WTC11 (cell line): ENCODE measurements at regions not wholly inside any gene's neighbourhood (a gene's known extent, or its start where the extent isn't known, plus 50 kb on each side); places are given as distances from the start of the nearest gene placed in this dataset.

Experiments used
- ATAC-seq: fragments of 200-7000 bp; cut with Tn5 transposase; 2 replicates; pipeline ENCODE4 v1.10.0; 2021; ENCODE audit warnings: mild to moderate bottlenecking, moderate library complexity
- CTCF ChIA-PET: fragments of 300-600 bp; sonication (Branson Sonifier 250); formaldehyde crosslinking; loops from one replicate; lab custom pipeline; 2021; ENCODE audit warnings: antibody characterized with exemption; lab: Charles Lee
- POLR2A ChIA-PET: fragments of 350-600 bp; sonication (Branson Sonifier 250); formaldehyde crosslinking; loops from one replicate; lab custom pipeline; 2021; ENCODE audit warnings: antibody characterized with exemption; lab: Charles Lee
- DNase-seq: peaks from one replicate; pipeline ENCODE4 v3.0.0; 2021; ENCODE audit warnings: low spot score
- H3K27ac Mint-ChIP-seq: 2 replicates; pipeline ENCODE4 v1.8.0; 2021; ENCODE audit warnings: mixed read lengths
- H3K27me3 Mint-ChIP-seq: 2 replicates; pipeline ENCODE4 v1.8.0; 2021; ENCODE audit warnings: low read depth, mild to moderate bottlenecking, moderate library complexity, mixed read lengths
- H3K36me3 Mint-ChIP-seq: 2 replicates; pipeline ENCODE4 v1.8.0; 2021; ENCODE audit warnings: mixed read lengths
- H3K4me1 Mint-ChIP-seq: 2 replicates; pipeline ENCODE4 v1.8.0; 2022; ENCODE audit warnings: mixed read lengths
- H3K4me3 Mint-ChIP-seq: 2 replicates; pipeline ENCODE4 v1.8.0; 2021; ENCODE audit warnings: mild to moderate bottlenecking, moderate library complexity, mixed read lengths
- H3K9me3 Mint-ChIP-seq: 2 replicates; pipeline ENCODE4 v1.8.0; 2021; ENCODE audit warnings: mixed read lengths
- FOXJ3 ChIP-seq: sonication (generic); formaldehyde crosslinking; IDR thresholded peaks from 2 replicates; pipeline ENCODE4 v1.9.0; 2021; ENCODE audit warnings: missing genetic modification reagents, mild to moderate bottlenecking, borderline replicate concordance
- FOXK1 ChIP-seq: sonication (generic); formaldehyde crosslinking; IDR thresholded peaks from 2 replicates; pipeline ENCODE4 v1.8.0; 2022; ENCODE audit warnings: mild to moderate bottlenecking, moderate library complexity, missing genetic modification reagents
- GRHL2 ChIP-seq: fragments of 250-450 bp; sonication (Bioruptor Pico); IDR thresholded peaks from 2 replicates; pipeline ENCODE4 v1.8.0; 2022; ENCODE audit warnings: mild to moderate bottlenecking, moderate library complexity; ENCODE audit not compliant: insufficient replicate concordance, severe bottlenecking
- JUN ChIP-seq: sonication (generic); formaldehyde crosslinking; IDR thresholded peaks from 2 replicates; pipeline ENCODE4 v1.8.0; 2023; ENCODE audit warnings: mild to moderate bottlenecking, missing genetic modification reagents
- MXD4 ChIP-seq: fragments of 250-450 bp; sonication (Bioruptor Pico); IDR thresholded peaks from 2 replicates; pipeline ENCODE4 v1.8.0; 2021; ENCODE audit warnings: mild to moderate bottlenecking, moderate library complexity, borderline replicate concordance
- NR2C2 ChIP-seq: sonication (generic); formaldehyde crosslinking; IDR thresholded peaks from 2 replicates; pipeline ENCODE4 v1.8.0; 2022; ENCODE audit warnings: mild to moderate bottlenecking, missing genetic modification reagents
- NR3C1 ChIP-seq: sonication (generic); formaldehyde crosslinking; conservative IDR thresholded peaks from 2 replicates; pipeline ENCODE4 v1.8.1; 2023; ENCODE audit warnings: low read depth, mild to moderate bottlenecking, missing genetic modification reagents
- PRRX2 ChIP-seq: fragments of 250-450 bp; sonication (Bioruptor Pico); IDR thresholded peaks from 2 replicates; pipeline ENCODE4 v1.8.0; 2021; ENCODE audit warnings: mild to moderate bottlenecking
- RORB ChIP-seq: fragments of 250-450 bp; sonication (Bioruptor Pico); IDR thresholded peaks from 2 replicates; pipeline ENCODE4 v1.9.0; 2021; ENCODE audit warnings: mild to moderate bottlenecking
- SMAD3 ChIP-seq: sonication (generic); formaldehyde crosslinking; IDR thresholded peaks from 2 replicates; pipeline ENCODE4 v1.8.0; 2022; ENCODE audit warnings: missing genetic modification reagents, mild to moderate bottlenecking, borderline replicate concordance
- SOX15 ChIP-seq: fragments of 250-450 bp; sonication (Bioruptor Pico); IDR thresholded peaks from 2 replicates; pipeline ENCODE4 v1.9.0; 2021; ENCODE audit warnings: mild to moderate bottlenecking
- SP1 ChIP-seq: sonication (generic); formaldehyde crosslinking; conservative IDR thresholded peaks from 2 replicates; pipeline ENCODE4 v1.8.1; 2022; ENCODE audit warnings: missing genetic modification reagents
- TEAD1 ChIP-seq: sonication (generic); formaldehyde crosslinking; IDR thresholded peaks from 2 replicates; pipeline ENCODE4 v1.8.0; 2022; ENCODE audit warnings: mild to moderate bottlenecking, missing genetic modification reagents
- ZNF317 ChIP-seq: sonication (generic); formaldehyde crosslinking; IDR thresholded peaks from 2 replicates; pipeline ENCODE4 v1.8.1; 2023; ENCODE audit warnings: low read depth, mild to moderate bottlenecking, moderate library complexity, missing genetic modification reagents, borderline replicate concordance
- ZNF416 ChIP-seq: fragments of 250-450 bp; sonication (Bioruptor Pico); IDR thresholded peaks from 2 replicates; pipeline ENCODE4 v1.9.0; 2021; ENCODE audit warnings: mild to moderate bottlenecking, inconsistent platforms
- ZNF671 ChIP-seq: fragments of 250-450 bp; sonication (Bioruptor Pico); IDR thresholded peaks from 2 replicates; pipeline ENCODE4 v1.8.0; 2021; ENCODE audit warnings: mild to moderate bottlenecking
- TF ChIP-seq, protein P1 (sequence below): sonication (generic); formaldehyde crosslinking; IDR thresholded peaks from 2 replicates; pipeline ENCODE4 v1.8.0; 2022; ENCODE audit warnings: mild to moderate bottlenecking, missing genetic modification reagents
- TF ChIP-seq, protein P2 (sequence below): sonication (generic); formaldehyde crosslinking; conservative IDR thresholded peaks from 2 replicates; pipeline ENCODE4 v1.8.1; 2023; ENCODE audit warnings: mild to moderate bottlenecking, low read depth, missing genetic modification reagents, moderate library complexity
- TF ChIP-seq, protein P3 (sequence below): fragments of 250-450 bp; sonication (Bioruptor Pico); IDR thresholded peaks from 2 replicates; pipeline ENCODE4 v1.8.0; 2021; ENCODE audit warnings: mild to moderate bottlenecking
- TF ChIP-seq, protein P4 (sequence below): sonication (generic); formaldehyde crosslinking; IDR thresholded peaks from 2 replicates; pipeline ENCODE4 v1.8.1; 2022; ENCODE audit warnings: mild to moderate bottlenecking, missing genetic modification reagents, moderate library complexity, borderline replicate concordance
- TF ChIP-seq, protein P5 (sequence below): sonication (generic); formaldehyde crosslinking; IDR thresholded peaks from 2 replicates; pipeline ENCODE4 v1.8.1; 2023; ENCODE audit warnings: mild to moderate bottlenecking, missing genetic modification reagents
- TF ChIP-seq, protein P6 (sequence below): sonication (generic); formaldehyde crosslinking; IDR thresholded peaks from 2 replicates; pipeline ENCODE4 v1.8.0; 2022; ENCODE audit warnings: mild to moderate bottlenecking, missing genetic modification reagents
- TF ChIP-seq, protein P7 (sequence below): sonication (generic); formaldehyde crosslinking; IDR thresholded peaks from 2 replicates; pipeline ENCODE4 v1.8.0; 2022; ENCODE audit warnings: mild to moderate bottlenecking, missing genetic modification reagents

DNA sequence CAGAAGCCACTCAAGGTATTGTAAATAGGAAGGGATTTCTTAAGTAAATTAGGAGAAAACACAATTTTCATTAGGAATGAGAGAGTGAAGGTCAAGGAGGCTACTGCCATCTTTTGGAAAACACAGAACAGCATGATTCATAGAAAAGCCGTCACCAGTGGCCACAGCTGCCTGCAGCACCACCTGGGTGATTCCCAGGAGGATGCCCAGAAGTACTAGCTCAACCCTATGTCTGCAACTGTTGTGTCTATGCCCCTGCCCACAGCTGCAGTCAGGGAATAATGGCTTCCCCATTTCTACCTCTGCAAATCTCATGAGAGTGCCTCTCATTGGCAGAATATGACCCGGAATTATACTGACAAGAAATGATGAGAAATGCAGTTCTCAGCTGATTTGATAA is 300.0 kb downstream of the IGSF11 start:
- Mint-ChIP-seq H3K36me3 (0 out of 2 replicates have a peak, but pooled peaks cover 2% of the 10 kb centered on the region), H3K27me3 (no peaks in the 10 kb centered on the region), H3K4me3 (no peak overlapping the region), H3K4me1 (peaks cover 14% of the 10 kb centered on the region), H3K27ac (no peak overlapping the region)
- ChIA-PET POLR2A (no interaction called here), CTCF (no interaction called here)
- no peak for TF ChIP-seq ZNF416 (CRISPR knock-in tag)
- TF ChIP-seq FOXK1 (CRISPR knock-in tag): no peak
- no peak for TF ChIP-seq SMAD3 (CRISPR knock-in tag)
- TF ChIP-seq SP1: no peak
- TF ChIP-seq, protein P1, sequence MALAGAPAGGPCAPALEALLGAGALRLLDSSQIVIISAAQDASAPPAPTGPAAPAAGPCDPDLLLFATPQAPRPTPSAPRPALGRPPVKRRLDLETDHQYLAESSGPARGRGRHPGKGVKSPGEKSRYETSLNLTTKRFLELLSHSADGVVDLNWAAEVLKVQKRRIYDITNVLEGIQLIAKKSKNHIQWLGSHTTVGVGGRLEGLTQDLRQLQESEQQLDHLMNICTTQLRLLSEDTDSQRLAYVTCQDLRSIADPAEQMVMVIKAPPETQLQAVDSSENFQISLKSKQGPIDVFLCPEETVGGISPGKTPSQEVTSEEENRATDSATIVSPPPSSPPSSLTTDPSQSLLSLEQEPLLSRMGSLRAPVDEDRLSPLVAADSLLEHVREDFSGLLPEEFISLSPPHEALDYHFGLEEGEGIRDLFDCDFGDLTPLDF (CRISPR knock-in tag): no peak
- TF ChIP-seq, protein P2, sequence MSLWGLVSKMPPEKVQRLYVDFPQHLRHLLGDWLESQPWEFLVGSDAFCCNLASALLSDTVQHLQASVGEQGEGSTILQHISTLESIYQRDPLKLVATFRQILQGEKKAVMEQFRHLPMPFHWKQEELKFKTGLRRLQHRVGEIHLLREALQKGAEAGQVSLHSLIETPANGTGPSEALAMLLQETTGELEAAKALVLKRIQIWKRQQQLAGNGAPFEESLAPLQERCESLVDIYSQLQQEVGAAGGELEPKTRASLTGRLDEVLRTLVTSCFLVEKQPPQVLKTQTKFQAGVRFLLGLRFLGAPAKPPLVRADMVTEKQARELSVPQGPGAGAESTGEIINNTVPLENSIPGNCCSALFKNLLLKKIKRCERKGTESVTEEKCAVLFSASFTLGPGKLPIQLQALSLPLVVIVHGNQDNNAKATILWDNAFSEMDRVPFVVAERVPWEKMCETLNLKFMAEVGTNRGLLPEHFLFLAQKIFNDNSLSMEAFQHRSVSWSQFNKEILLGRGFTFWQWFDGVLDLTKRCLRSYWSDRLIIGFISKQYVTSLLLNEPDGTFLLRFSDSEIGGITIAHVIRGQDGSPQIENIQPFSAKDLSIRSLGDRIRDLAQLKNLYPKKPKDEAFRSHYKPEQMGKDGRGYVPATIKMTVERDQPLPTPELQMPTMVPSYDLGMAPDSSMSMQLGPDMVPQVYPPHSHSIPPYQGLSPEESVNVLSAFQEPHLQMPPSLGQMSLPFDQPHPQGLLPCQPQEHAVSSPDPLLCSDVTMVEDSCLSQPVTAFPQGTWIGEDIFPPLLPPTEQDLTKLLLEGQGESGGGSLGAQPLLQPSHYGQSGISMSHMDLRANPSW (CRISPR knock-in tag): no peak
- TF ChIP-seq JUN (CRISPR knock-in tag): no peak
- TF ChIP-seq, protein P3, sequence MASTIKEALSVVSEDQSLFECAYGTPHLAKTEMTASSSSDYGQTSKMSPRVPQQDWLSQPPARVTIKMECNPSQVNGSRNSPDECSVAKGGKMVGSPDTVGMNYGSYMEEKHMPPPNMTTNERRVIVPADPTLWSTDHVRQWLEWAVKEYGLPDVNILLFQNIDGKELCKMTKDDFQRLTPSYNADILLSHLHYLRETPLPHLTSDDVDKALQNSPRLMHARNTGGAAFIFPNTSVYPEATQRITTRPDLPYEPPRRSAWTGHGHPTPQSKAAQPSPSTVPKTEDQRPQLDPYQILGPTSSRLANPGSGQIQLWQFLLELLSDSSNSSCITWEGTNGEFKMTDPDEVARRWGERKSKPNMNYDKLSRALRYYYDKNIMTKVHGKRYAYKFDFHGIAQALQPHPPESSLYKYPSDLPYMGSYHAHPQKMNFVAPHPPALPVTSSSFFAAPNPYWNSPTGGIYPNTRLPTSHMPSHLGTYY (CRISPR knock-in tag): no peak
- no peak for TF ChIP-seq GRHL2 (CRISPR knock-in tag)
- no peak for TF ChIP-seq NR3C1 (CRISPR knock-in tag)
- no peak for TF ChIP-seq FOXJ3
- no peak for TF ChIP-seq RORB (CRISPR knock-in tag)
- TF ChIP-seq TEAD1 (CRISPR knock-in tag): no peak
- no peak for TF ChIP-seq NR2C2
- TF ChIP-seq MXD4: no peak
- TF ChIP-seq PRRX2 (CRISPR knock-in tag): no peak
- TF ChIP-seq, protein P4, sequence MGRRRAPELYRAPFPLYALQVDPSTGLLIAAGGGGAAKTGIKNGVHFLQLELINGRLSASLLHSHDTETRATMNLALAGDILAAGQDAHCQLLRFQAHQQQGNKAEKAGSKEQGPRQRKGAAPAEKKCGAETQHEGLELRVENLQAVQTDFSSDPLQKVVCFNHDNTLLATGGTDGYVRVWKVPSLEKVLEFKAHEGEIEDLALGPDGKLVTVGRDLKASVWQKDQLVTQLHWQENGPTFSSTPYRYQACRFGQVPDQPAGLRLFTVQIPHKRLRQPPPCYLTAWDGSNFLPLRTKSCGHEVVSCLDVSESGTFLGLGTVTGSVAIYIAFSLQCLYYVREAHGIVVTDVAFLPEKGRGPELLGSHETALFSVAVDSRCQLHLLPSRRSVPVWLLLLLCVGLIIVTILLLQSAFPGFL (CRISPR knock-in tag): no peak
- no peak for TF ChIP-seq SOX15 (CRISPR knock-in tag)
- no peak for TF ChIP-seq ZNF671 (CRISPR knock-in tag)
- TF ChIP-seq, all 79 proteins: peak for 0
- no peak for ATAC-seq
- peaks cover 5% of the 10 kb centered on the region for H3K9me3 Mint-ChIP-seq
- DNase-seq: no peak

DNA sequence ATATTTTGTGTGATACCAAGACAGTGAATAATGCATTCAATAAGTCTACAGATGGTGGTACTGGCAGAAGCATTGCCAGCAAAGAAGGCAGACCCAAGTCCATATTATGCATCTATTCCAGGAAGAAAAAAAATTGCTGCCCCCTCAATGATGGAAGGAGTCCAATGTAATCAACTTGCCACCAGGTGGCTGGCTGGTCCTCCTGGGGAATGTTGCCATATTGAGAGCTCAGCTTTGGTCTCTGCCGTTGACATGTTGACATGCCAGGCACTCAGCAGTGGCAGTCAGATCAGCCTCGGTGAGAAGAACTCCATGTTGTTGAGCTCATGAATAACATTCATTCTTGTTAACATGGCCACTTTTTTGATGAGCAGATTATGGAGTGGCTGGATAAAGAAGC is 298.5 kb downstream of the IGSF11 start:
- POLR2A ChIA-PET: no interaction called here
- ATAC-seq (no peak), DNase-seq (no peak)
- Mint-ChIP-seq H3K27ac (no peak overlapping the region), H3K4me1 (peaks cover 14% of the 10 kb centered on the region), H3K9me3 (peaks cover 19% of the 10 kb centered on the region), H3K36me3 (0 out of 2 replicates have a peak, but pooled peaks cover 2% of the 10 kb centered on the region), H3K4me3 (no peak overlapping the region), H3K27me3 (no peaks in the 10 kb centered on the region)
- CTCF ChIA-PET: interaction anchor here (0.6 to 1.0 kb wide), 3 partner anchors 24 to 410 kb away, joined by 3 to 5 read pairs (median 3); partner anchors contain the start of gene TEX55
- TF ChIP-seq, protein P5, sequence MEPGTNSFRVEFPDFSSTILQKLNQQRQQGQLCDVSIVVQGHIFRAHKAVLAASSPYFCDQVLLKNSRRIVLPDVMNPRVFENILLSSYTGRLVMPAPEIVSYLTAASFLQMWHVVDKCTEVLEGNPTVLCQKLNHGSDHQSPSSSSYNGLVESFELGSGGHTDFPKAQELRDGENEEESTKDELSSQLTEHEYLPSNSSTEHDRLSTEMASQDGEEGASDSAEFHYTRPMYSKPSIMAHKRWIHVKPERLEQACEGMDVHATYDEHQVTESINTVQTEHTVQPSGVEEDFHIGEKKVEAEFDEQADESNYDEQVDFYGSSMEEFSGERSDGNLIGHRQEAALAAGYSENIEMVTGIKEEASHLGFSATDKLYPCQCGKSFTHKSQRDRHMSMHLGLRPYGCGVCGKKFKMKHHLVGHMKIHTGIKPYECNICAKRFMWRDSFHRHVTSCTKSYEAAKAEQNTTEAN (CRISPR knock-in tag): no peak
- TF ChIP-seq, protein P6, sequence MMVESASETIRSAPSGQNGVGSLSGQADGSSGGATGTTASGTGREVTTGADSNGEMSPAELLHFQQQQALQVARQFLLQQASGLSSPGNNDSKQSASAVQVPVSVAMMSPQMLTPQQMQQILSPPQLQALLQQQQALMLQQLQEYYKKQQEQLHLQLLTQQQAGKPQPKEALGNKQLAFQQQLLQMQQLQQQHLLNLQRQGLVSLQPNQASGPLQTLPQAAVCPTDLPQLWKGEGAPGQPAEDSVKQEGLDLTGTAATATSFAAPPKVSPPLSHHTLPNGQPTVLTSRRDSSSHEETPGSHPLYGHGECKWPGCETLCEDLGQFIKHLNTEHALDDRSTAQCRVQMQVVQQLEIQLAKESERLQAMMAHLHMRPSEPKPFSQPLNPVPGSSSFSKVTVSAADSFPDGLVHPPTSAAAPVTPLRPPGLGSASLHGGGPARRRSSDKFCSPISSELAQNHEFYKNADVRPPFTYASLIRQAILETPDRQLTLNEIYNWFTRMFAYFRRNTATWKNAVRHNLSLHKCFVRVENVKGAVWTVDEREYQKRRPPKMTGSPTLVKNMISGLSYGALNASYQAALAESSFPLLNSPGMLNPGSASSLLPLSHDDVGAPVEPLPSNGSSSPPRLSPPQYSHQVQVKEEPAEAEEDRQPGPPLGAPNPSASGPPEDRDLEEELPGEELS (CRISPR knock-in tag): no peak
- TF ChIP-seq, protein P7, sequence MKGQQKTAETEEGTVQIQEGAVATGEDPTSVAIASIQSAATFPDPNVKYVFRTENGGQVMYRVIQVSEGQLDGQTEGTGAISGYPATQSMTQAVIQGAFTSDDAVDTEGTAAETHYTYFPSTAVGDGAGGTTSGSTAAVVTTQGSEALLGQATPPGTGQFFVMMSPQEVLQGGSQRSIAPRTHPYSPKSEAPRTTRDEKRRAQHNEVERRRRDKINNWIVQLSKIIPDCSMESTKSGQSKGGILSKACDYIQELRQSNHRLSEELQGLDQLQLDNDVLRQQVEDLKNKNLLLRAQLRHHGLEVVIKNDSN: no peak
- no peak for TF ChIP-seq ZNF317 (CRISPR knock-in tag)
